ENCODE measurements at regions not wholly inside any gene's neighbourhood (a gene's known extent, or its start where the extent isn't known, plus 50 kb on each side); places are given as distances from the start of the nearest gene placed in this dataset.

DNA sequence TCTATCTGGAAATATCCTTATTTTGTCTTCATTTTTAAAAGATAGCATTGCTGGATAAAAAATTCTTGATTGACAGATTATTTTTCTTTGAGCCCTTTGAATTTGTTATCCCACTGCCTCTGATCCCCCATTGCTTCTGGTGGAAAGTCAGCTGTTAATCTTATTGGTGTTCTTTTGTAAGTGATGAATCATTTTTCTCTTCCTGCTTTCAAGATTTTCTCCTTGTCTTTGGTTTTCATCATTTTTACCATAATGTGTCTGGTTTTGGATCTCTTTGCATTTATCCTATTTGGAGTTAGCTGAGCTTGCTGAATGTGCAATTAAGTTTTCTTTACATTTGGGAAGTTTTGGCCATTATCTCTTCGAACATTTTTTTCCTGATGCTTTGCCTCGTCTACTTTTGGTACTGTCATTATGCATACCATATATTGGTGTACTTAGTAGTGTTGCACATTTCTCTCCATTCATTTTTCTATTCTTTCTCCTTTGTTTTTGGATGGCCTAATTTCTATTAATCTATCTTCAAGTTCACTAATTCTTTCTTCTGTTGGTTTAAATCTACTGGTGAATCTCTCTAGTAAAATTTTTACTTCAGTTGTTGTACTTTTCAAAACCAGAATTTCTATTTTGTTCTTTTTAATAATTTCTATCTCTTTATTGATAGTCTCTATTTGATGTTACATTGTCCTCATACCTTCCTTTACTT, 440.0 kb upstream of the PROK2 start:
- Histone ChIP-seq H3K4me1 (ENCODE audit: control insufficient read depth, insufficient read depth, low read length) (no peaks in the 10 kb centered on the region; the same call in 1 of the 2 replicates), H3K23ac (ENCODE audit: low read depth, low read length) (no peak overlapping the region), H3K4me2 (ENCODE audit: low read depth, low read length) (no peak overlapping the region), H3K4ac (ENCODE audit: low read depth, low read length) (no peak overlapping the region), H3K56ac (ENCODE audit: extremely low read depth, insufficient read depth, low read length) (no peak overlapping the region), H2AFZ (replicated peaks; ENCODE audit: low read length, poor library complexity) (no peak overlapping the region), H3K9me1 (ENCODE audit: insufficient read depth, low read length) (no peaks in the 10 kb centered on the region), H2AK5ac (ENCODE audit: low read depth, low read length) (no peak overlapping the region), H3K14ac (replicated peaks; ENCODE audit: low read depth, low read length) (no peak overlapping the region), H3K27me3 (ENCODE audit: control insufficient read depth, insufficient read depth, low read length) (peaks cover 24% of the 10 kb centered on the region), H3K9ac (ENCODE audit: low read depth, low read length) (no peak overlapping the region), H4K91ac (ENCODE audit: insufficient read depth, low read depth, low read length) (no peak overlapping the region), H4K20me1 (ENCODE audit: insufficient read depth, low read length) (no peaks in the 10 kb centered on the region), H3K27ac (ENCODE audit: insufficient read depth, low read length) (no peak overlapping the region), H2BK120ac (ENCODE audit: low read depth, low read length) (no peak overlapping the region), H3K18ac (ENCODE audit: low read depth, low read length) (no peak overlapping the region), H3K79me1 (ENCODE audit: low read depth in 1 of 2, low read length in 2 of 2) (no peaks in the 10 kb centered on the region), H3K4me3 (ENCODE audit: insufficient read depth, low read depth, low read length) (no peak overlapping the region), H3K36me3 (ENCODE audit: control insufficient read depth, insufficient read depth, low read length) (no peaks in the 10 kb centered on the region), H2BK20ac (ENCODE audit: low read depth, low read length) (no peak overlapping the region), H4K8ac (ENCODE audit: low read depth in 2 of 2, low read length in 2 of 2) (no peak overlapping the region), H2AK9ac (replicated peaks; ENCODE audit: low read depth, low read length, poor library complexity) (no peak overlapping the region), H4K5ac (ENCODE audit: low read depth, low read length) (no peak overlapping the region), H3K9me3 (ENCODE audit: control insufficient read depth, insufficient read depth, low read length) (0 out of 2 replicates have a peak, but pooled peaks cover 2% of the 10 kb centered on the region), H2BK15ac (ENCODE audit: low read depth, low read length) (no peak overlapping the region), H2BK5ac (ENCODE audit: low read depth, low read length, poor library complexity, severe bottlenecking) (no peak overlapping the region)
- WGBS, 2 experiments (ENCODE audit: extremely low coverage in 2 of 2, insufficient read length in 1 of 2) = no CpG with 5 or more reads among the region's 2 CpGs
- no peak for ATAC-seq (ENCODE audit: low read depth)
- no TSS peak for BruUV-seq (replicated peaks)
- CTCF ChIA-PET = no interaction called here
- DNase-seq = no peak
- intact Hi-C loops (cut with micrococcal nuclease) = no loop called here
- dilution Hi-C loops (cut with HindIII; ENCODE audit: low sequenced_read_pairs, unreplicated experiment) = no loop called here
- in situ Hi-C loops (cut with MboI; ENCODE audit: low sequenced_read_pairs) = no loop called here
- POLR2A ChIA-PET (ENCODE audit: unreplicated experiment) = no interaction called here
- TF ChIP-seq RAD21 (IDR thresholded peaks at IDR 0.05; ENCODE audit: low read length) (no peak), SMC3 (IDR thresholded peaks at IDR 0.05; ENCODE audit: low read depth, low read length) (no peak), CHD1 (IDR thresholded peaks at IDR 0.05; ENCODE audit: low read depth, low read length) (no peak), MXI1 (IDR thresholded peaks at IDR 0.05; ENCODE audit: borderline replicate concordance, low read depth, low read length) (no peak), MAZ (IDR thresholded peaks at IDR 0.05; ENCODE audit: borderline replicate concordance, low read depth, low read length) (no peak), FOS (IDR thresholded peaks at IDR 0.05; ENCODE audit: low read depth, low read length) (no peak), CEBPB (IDR thresholded peaks at IDR 0.05; ENCODE audit: low read depth, low read length) (no peak), MAFK (IDR thresholded peaks at IDR 0.05; ENCODE audit: low read depth, low read length) (no peak), RFX5 (IDR thresholded peaks at IDR 0.05; ENCODE audit: low read depth, low read length) (no peak)
- TF ChIP-seq, protein P1, sequence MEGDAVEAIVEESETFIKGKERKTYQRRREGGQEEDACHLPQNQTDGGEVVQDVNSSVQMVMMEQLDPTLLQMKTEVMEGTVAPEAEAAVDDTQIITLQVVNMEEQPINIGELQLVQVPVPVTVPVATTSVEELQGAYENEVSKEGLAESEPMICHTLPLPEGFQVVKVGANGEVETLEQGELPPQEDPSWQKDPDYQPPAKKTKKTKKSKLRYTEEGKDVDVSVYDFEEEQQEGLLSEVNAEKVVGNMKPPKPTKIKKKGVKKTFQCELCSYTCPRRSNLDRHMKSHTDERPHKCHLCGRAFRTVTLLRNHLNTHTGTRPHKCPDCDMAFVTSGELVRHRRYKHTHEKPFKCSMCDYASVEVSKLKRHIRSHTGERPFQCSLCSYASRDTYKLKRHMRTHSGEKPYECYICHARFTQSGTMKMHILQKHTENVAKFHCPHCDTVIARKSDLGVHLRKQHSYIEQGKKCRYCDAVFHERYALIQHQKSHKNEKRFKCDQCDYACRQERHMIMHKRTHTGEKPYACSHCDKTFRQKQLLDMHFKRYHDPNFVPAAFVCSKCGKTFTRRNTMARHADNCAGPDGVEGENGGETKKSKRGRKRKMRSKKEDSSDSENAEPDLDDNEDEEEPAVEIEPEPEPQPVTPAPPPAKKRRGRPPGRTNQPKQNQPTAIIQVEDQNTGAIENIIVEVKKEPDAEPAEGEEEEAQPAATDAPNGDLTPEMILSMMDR (conservative IDR thresholded peaks at IDR 0.05; ENCODE audit: low read depth, low read length) = no peak
- TF ChIP-seq, protein P2, sequence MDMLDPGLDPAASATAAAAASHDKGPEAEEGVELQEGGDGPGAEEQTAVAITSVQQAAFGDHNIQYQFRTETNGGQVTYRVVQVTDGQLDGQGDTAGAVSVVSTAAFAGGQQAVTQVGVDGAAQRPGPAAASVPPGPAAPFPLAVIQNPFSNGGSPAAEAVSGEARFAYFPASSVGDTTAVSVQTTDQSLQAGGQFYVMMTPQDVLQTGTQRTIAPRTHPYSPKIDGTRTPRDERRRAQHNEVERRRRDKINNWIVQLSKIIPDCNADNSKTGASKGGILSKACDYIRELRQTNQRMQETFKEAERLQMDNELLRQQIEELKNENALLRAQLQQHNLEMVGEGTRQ (IDR thresholded peaks at IDR 0.05; ENCODE audit: low read depth, low read length) = no peak
- TF ChIP-seq, protein P3, sequence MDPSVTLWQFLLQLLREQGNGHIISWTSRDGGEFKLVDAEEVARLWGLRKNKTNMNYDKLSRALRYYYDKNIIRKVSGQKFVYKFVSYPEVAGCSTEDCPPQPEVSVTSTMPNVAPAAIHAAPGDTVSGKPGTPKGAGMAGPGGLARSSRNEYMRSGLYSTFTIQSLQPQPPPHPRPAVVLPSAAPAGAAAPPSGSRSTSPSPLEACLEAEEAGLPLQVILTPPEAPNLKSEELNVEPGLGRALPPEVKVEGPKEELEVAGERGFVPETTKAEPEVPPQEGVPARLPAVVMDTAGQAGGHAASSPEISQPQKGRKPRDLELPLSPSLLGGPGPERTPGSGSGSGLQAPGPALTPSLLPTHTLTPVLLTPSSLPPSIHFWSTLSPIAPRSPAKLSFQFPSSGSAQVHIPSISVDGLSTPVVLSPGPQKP (IDR thresholded peaks at IDR 0.05; ENCODE audit: borderline replicate concordance, low read depth, low read length) = no peak

Measured in IMR-90 (cell line).